ENCODE measurements at regions not wholly inside any gene's neighbourhood (a gene's known extent, or its start where the extent isn't known, plus 50 kb on each side); places are given as distances from the start of the nearest gene placed in this dataset.

GRCh38 chr2:217606296-217606695 is 396.5 kb downstream of the TNS1 start:
- TF ChIP-seq, protein P1, sequence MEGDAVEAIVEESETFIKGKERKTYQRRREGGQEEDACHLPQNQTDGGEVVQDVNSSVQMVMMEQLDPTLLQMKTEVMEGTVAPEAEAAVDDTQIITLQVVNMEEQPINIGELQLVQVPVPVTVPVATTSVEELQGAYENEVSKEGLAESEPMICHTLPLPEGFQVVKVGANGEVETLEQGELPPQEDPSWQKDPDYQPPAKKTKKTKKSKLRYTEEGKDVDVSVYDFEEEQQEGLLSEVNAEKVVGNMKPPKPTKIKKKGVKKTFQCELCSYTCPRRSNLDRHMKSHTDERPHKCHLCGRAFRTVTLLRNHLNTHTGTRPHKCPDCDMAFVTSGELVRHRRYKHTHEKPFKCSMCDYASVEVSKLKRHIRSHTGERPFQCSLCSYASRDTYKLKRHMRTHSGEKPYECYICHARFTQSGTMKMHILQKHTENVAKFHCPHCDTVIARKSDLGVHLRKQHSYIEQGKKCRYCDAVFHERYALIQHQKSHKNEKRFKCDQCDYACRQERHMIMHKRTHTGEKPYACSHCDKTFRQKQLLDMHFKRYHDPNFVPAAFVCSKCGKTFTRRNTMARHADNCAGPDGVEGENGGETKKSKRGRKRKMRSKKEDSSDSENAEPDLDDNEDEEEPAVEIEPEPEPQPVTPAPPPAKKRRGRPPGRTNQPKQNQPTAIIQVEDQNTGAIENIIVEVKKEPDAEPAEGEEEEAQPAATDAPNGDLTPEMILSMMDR (conservative IDR thresholded peaks at IDR 0.05) = no peak
- H3K27ac ChIP-seq = no peak overlapping the region

GRCh38 chr2:217604527-217605194 is 398.1 kb downstream of the TNS1 start:
- TF ChIP-seq, protein P1 (conservative IDR thresholded peaks at IDR 0.05) = no peak

DNA sequence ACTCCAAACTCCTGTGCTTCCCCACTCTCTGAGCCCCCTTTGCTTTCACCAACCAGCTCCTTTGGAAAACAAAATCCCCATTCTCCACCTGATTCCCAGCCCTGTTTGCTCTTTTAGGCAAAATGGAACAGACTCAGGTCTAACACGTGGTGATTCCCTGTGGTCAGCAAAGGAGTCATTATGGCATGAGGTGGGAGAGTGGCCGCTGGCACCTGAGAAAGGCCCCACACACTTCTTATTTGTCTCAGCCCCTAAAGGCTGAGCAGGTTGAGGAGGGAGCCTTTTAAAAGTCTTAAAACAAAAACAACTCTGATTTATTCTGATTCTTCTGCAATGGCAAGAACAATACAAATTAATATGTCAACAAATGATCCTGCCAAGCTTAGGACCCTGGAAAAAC is 401.2 kb downstream of the TNS1 start:
- H3K27ac ChIP-seq = no peak overlapping the region
- TF ChIP-seq, protein P1 (conservative IDR thresholded peaks at IDR 0.05) = no peak

More at GRCh38 chr2:217604527-217605194, 398.1 kb downstream of the TNS1 start:
- no peak overlapping the region for H3K27ac ChIP-seq

- TF ChIP-seq, protein P1 (conservative IDR thresholded peaks at IDR 0.05) = no peak
- no peak overlapping the region for H3K27ac ChIP-seq
Measured at GRCh38 chr2:217599906-217600305, 402.9 kb downstream of the TNS1 start.

DNA sequence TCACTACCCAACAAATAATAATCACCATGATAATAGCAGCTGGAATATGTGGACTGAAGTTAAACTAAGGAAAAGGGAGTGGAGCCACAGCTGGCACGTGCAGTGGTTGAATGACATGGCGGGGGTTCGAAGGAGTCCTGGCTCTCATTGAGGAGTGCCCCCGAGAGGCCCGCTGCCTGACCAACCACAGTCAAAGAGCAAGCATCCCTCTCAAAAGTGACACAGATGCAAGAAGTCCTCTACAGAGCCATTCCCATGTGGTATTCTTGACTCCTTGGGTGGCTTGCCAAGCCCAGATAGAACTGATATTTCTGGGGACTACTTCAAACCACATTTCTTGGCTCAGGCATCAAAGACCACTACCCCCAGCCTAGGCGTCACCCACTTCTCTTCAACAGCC is 405.1 kb downstream of the TNS1 start:
- H3K27ac ChIP-seq = no peak overlapping the region
- TF ChIP-seq, protein P1 (conservative IDR thresholded peaks at IDR 0.05) = no peak

GRCh38 chr2:217597145-217597544 is 405.6 kb downstream of the TNS1 start:
- TF ChIP-seq, protein P1 (conservative IDR thresholded peaks at IDR 0.05) = no peak
- no peak overlapping the region for H3K27ac ChIP-seq

DNA sequence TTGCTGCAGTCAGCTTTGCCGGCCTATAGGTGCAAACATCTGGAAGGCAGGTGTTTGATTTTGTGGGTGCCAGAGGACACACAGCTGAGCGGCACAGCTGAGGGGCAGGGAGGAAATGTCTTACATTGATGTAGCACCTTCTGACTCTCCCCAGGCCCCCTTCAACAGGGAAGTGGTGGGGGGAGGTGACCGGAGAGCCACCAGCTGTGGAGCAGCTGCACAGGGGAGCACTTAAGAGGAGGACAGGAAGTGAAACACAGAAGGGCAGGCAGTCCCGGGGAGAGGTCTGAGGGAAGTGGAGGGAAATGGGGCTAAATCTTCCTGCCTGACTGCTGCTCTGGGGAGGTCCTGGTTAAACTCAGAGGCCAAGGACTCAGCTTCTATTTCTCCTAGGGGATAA is 409.1 kb downstream of the TNS1 start:
- no peak overlapping the region for H3K27ac ChIP-seq
- TF ChIP-seq, protein P1 (conservative IDR thresholded peaks at IDR 0.05) = no peak
